22Rv1 (cell line): ENCODE measurements at regions not wholly inside any gene's neighbourhood (a gene's known extent, or its start where the extent isn't known, plus 50 kb on each side); places are given as distances from the start of the nearest gene placed in this dataset.

Experiments used
- H3K27ac ChIP-seq: fragments of 450-650 bp; 2 replicates; pipeline ENCODE4 v1.5.1; 2017
- CTCF ChIP-seq: fragments of 450-650 bp; IDR thresholded peaks from 2 replicates; pipeline ENCODE4 v1.5.1; 2017; ENCODE audit warnings: mild to moderate bottlenecking
- ZFX ChIP-seq: fragments of 450-650 bp; IDR thresholded peaks from 2 replicates; pipeline ENCODE4 v1.6.1; 2017; ENCODE audit warnings: antibody characterized with exemption, borderline replicate concordance

GRCh38 chr22:27124351-27124966, 467.1 kb downstream of the MIAT start:
- no peak overlapping the region for H3K27ac ChIP-seq
- TF ChIP-seq ZFX, result no peak
- no peak for TF ChIP-seq CTCF

GRCh38 chr22:27125539-27125938, 468.2 kb downstream of the MIAT start:
- TF ChIP-seq CTCF, result no peak
- no peak for TF ChIP-seq ZFX
- no peak overlapping the region for H3K27ac ChIP-seq

GRCh38 chr22:27127911-27128310, 470.5 kb downstream of the MIAT start:
- no peak for TF ChIP-seq CTCF
- TF ChIP-seq ZFX, result no peak

GRCh38 chr22:27128461-27129085, 471.2 kb downstream of the MIAT start:
- H3K27ac ChIP-seq, result no peak overlapping the region
- TF ChIP-seq ZFX (no peak), CTCF (no peak)

More at GRCh38 chr22:27127911-27128310, 470.5 kb downstream of the MIAT start:
- H3K27ac ChIP-seq, result no peak overlapping the region

GRCh38 chr22:27129266-27129665, 471.9 kb downstream of the MIAT start:
- H3K27ac ChIP-seq, result no peak overlapping the region
- no peak for TF ChIP-seq ZFX
- no peak for TF ChIP-seq CTCF

GRCh38 chr22:27130906-27131305, 473.5 kb downstream of the MIAT start:
- no peak overlapping the region for H3K27ac ChIP-seq
- TF ChIP-seq ZFX, result no peak
- no peak for TF ChIP-seq CTCF

- H3K27ac ChIP-seq, result no peak overlapping the region
- TF ChIP-seq ZFX, result no peak
- TF ChIP-seq CTCF, result no peak
These were observed 474.0 kb downstream of the MIAT start for GRCh38 chr22:27131346-27131745.
